Testis (tissue), 2 donors: ENCODE measurements at regions not wholly inside any gene's neighbourhood (a gene's known extent, or its start where the extent isn't known, plus 50 kb on each side); places are given as distances from the start of the nearest gene placed in this dataset.
A peak's percentile ranks its signal among the peaks of the same experiment; 100 is the strongest.

Experiments used
- CTCF ChIP-seq, 3 experiments: fragments of 450-650 bp in 2 of 3; fragments of 200-600 bp in 1 of 3; sonication (generic) in 1 of 3; IDR thresholded peaks; one replicate each; pipeline ENCODE4 v1.5.1; 2016 to 2019; ENCODE audit warnings: antibody characterized with exemption in 3 of 3, mild to moderate bottlenecking in 2 of 3, moderate library complexity in 1 of 3
- POLR2A ChIP-seq: fragments of 450-650 bp; IDR thresholded peaks from one replicate; pipeline ENCODE4 v1.6.1; 2017; ENCODE audit warnings: antibody characterized with exemption, mild to moderate bottlenecking, moderate library complexity

- TF ChIP-seq CTCF (IDR thresholded peaks at IDR 0.05) (peak in 1 of 3 experiments; percentile 9), POLR2A (no peak)
Observed at GRCh38 chr2:43070676-43071502, 155.5 kb downstream of the ZFP36L2 start.
